Pancreas (tissue), 10 donors: ENCODE measurements at regions not wholly inside any gene's neighbourhood (a gene's known extent, or its start where the extent isn't known, plus 50 kb on each side); places are given as distances from the start of the nearest gene placed in this dataset.

Source experiments
- ATAC-seq, 4 donors: fragments of 200-7000 bp; cut with Tn5 transposase; one replicate each; pipeline versions ENCODE4 v1.8.0 to v1.9.1; 2020; ENCODE audit warnings: mild to moderate bottlenecking in 4 of 4, moderate library complexity in 4 of 4
- DNase-seq, 6 donors: peaks; one replicate each; pipeline ENCODE4 v3.0.0-alpha.2; 2020
- FAIRE-seq: peaks from 2 replicates; lab custom pipeline; 2012; peaks lifted over from hg19 to GRCh38; lab: Jason Lieb, UNC
- H3K27ac ChIP-seq, 4 donors: fragments of 200-600 bp; sonication (generic); 1 replicate in 3 of 4; 2 replicates in 1 of 4; pipeline versions ENCODE4 v1.5.0 to v1.8.0; 2020
- H3K27me3 ChIP-seq, 4 donors: fragments of 200-600 bp; one replicate each; pipeline ENCODE4 v1.8.0; 2021
- H3K36me3 ChIP-seq, 3 donors: fragments of 200-600 bp; sonication (generic) in 1 of 3; one replicate each; pipeline versions ENCODE4 v1.5.0 to v1.8.0; 2020 to 2021
- H3K4me1 ChIP-seq, 3 donors: fragments of 200-600 bp; one replicate each; pipeline ENCODE4 v1.8.0; 2021
- H3K4me3 ChIP-seq, 4 donors: fragments of 200-600 bp; sonication (generic) in 2 of 4; one replicate each; pipeline versions ENCODE4 v1.5.0 to v1.8.0; 2020 to 2021
- H3K9me3 ChIP-seq, 4 donors: fragments of 200-600 bp; one replicate each; pipeline ENCODE4 v1.8.0; 2021
- WGBS, 2 donors: extraction: QIAGEN DNeasy Blood & Tissue Kit; methylation state at CpG; one replicate each; pipeline ENCODE4 v1.1.7; 2013; 5-methylcytosine and 5-hydroxymethylcytosine counted together
- intact Hi-C, 3 donors: fragments of 100-400 bp; cut with DNase I; formaldehyde crosslinking; loops; one replicate each; pipeline versions ENCODE4 v1.11.1 to v1.14.2; 2022
- TF ChIP-seq, protein P1 (sequence below), 4 donors: fragments of 200-600 bp; sonication (generic) in 3 of 4; IDR thresholded peaks; one replicate each; pipeline versions ENCODE4 v1.5.0 to v1.8.0; 2021; ENCODE audit warnings: antibody characterized with exemption in 4 of 4
- donor health status: healthy with polysubstance abuse.
- donor health status: DM: no; HTN: no; CAD: no; lungs with moderate emphysema.
- donor health status: DM: no; HTN: no; CAD: no.
- donor health status: control.
- donor health status: control.
- donor health status: Bipolar disorder and iron deficiency.
- donor health status: DM: yes; HTN: yes; CAD: no.
- donor health status: DM: no; HTN: no; CAD: no.
- donor health status: DM: no; HTN: no; CAD: no.
- donor health status: DM: yes; HTN: yes; CAD: no.

DNA sequence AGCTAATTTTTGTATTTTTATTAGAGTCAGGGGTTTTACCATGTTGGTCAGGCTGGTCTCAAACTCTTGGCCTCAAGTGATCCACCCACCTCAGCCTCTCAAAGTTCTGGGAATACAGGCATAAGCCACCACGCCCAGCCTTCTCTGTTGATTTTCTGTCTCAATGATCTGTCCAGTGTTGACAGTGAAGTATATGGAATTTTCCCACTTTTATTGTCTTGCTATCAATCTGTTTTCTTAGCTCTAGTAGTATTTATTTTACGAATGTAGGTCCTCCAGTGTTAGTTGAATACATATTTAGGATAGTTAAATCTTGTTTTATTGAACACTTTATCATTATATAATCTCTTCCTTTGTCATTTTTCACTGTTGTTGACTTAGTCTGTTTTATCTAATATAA is 1603.9 kb downstream of the ADGRL3 start:
- H3K9me3 ChIP-seq, result no peaks in the 10 kb centered on the region
- ATAC-seq, result no peak
- DNase-seq, result no peak
- 29 to 58% methylated on average over 2 of the region's 2 CpGs for whole genome bisulfite sequencing, 2 donors
- no peaks in the 10 kb centered on the region for H3K27me3 ChIP-seq
- H3K36me3 ChIP-seq, result no peaks in the 10 kb centered on the region
- H3K27ac ChIP-seq, result no peak overlapping the region
- intact Hi-C loops, result no loop called here
- TF ChIP-seq, protein P1, sequence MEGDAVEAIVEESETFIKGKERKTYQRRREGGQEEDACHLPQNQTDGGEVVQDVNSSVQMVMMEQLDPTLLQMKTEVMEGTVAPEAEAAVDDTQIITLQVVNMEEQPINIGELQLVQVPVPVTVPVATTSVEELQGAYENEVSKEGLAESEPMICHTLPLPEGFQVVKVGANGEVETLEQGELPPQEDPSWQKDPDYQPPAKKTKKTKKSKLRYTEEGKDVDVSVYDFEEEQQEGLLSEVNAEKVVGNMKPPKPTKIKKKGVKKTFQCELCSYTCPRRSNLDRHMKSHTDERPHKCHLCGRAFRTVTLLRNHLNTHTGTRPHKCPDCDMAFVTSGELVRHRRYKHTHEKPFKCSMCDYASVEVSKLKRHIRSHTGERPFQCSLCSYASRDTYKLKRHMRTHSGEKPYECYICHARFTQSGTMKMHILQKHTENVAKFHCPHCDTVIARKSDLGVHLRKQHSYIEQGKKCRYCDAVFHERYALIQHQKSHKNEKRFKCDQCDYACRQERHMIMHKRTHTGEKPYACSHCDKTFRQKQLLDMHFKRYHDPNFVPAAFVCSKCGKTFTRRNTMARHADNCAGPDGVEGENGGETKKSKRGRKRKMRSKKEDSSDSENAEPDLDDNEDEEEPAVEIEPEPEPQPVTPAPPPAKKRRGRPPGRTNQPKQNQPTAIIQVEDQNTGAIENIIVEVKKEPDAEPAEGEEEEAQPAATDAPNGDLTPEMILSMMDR (IDR thresholded peaks at IDR 0.05), result no peak
- H3K4me3 ChIP-seq, result no peak overlapping the region
- no peak for FAIRE-seq
- H3K4me1 ChIP-seq, result no peaks in the 10 kb centered on the region

DNA sequence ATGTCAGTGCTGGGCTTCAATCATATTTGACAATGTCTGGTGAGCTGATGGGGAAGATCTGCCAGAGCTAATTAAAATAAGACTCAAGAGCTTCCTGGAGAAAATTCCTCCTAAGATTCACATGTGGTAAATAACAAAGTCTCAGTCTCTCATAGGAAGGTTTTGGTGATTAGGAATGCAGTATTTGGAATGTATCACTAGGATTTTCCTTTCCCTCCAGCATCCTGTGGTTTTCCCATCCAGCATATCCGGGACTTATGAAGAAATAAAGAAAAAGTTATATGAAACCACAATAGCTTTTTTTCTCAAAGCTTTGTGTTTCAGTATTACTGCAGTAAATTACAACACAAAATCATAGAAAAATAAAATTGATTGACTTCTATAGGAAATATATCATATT is 1597.1 kb downstream of the ADGRL3 start:
- TF ChIP-seq, protein P1 (IDR thresholded peaks at IDR 0.05), result no peak
- Histone ChIP-seq H3K4me3 (no peak overlapping the region), H3K27ac (no peak overlapping the region), H3K36me3 (no peaks in the 10 kb centered on the region), H3K9me3 (no peaks in the 10 kb centered on the region), H3K27me3 (no peaks in the 10 kb centered on the region), H3K4me1 (no peaks in the 10 kb centered on the region)
- intact Hi-C loops, result no loop called here
- FAIRE-seq (no peak), DNase-seq (no peak), ATAC-seq (no peak)
- 39 to 66% methylated on average over 1 of the region's 1 CpG for WGBS, 2 donors

DNA sequence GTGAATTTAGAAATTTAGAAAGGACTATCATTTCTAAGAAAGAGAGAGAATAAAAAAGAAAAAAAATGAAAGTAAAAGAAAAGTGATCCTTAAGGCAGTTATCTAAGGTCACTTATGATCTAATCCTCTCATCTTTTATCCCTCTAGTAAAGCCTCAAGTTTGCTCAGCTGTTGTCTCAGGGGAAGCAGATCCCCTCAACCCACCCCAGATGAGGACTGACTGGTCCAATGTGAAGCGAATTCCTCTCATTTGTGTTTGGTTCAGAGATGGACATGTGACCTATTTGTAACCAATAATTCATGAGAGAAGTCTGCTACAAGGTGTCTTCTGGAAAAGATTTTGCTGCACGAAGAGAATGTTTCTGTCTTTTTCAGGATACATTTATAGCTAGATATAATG is 1591.3 kb downstream of the ADGRL3 start:
- WGBS, 2 donors, result 40 to 47% methylated on average over 2 of the region's 2 CpGs
- intact Hi-C loops, result no loop called here

DNA sequence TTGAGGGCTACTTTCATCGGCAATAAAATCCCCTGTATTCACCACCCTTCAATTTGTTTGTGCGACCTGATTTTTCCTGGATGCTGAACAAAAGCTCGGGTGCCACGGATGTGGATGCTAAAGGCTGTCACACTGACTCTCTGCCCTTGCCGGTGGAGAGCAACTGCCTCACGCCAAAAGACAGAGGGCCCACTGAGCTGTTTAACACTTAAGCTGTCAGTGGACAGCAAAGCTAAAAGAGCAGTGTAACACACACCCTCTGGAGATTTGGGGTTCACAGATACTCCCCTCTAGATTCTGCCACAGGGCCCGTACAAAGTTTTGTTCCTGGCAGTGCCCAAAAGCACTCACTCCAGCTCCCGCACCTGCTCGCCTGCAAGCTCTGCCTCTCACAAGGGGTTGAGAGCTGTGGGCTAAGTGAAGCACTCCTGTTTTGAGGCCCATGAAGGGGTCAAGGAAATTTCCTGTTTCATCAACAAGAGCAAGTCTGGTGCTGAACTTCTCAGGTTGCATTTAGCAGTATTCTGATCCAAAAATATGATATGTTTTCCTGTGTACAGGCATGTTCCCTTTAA is 1571.9 kb downstream of the ADGRL3 start:
- H3K4me1 ChIP-seq, result no peaks in the 10 kb centered on the region
- H3K9me3 ChIP-seq, result no peaks in the 10 kb centered on the region
- no peak for DNase-seq
- H3K27ac ChIP-seq, result no peak overlapping the region
- 44 to 45% methylated on average over 9 of the region's 9 CpGs for WGBS, 2 donors
- no peak for FAIRE-seq
- no peaks in the 10 kb centered on the region for H3K36me3 ChIP-seq
- TF ChIP-seq, protein P1 (IDR thresholded peaks at IDR 0.05), result no peak
- H3K4me3 ChIP-seq, result no peak overlapping the region
- no peaks in the 10 kb centered on the region for H3K27me3 ChIP-seq
- no peak for ATAC-seq
- intact Hi-C loops, result no loop called here

More for the DNA sequence above, 1591.3 kb downstream of the ADGRL3 start:
- H3K27ac ChIP-seq, result no peak overlapping the region
- no peak for FAIRE-seq
- no peak for DNase-seq
- ATAC-seq, result no peak
- H3K4me1 ChIP-seq, result no peaks in the 10 kb centered on the region
- no peaks in the 10 kb centered on the region for H3K9me3 ChIP-seq
- TF ChIP-seq, protein P1 (IDR thresholded peaks at IDR 0.05), result no peak
- H3K27me3 ChIP-seq, result no peaks in the 10 kb centered on the region
- no peaks in the 10 kb centered on the region for H3K36me3 ChIP-seq
- no peak overlapping the region for H3K4me3 ChIP-seq

DNA sequence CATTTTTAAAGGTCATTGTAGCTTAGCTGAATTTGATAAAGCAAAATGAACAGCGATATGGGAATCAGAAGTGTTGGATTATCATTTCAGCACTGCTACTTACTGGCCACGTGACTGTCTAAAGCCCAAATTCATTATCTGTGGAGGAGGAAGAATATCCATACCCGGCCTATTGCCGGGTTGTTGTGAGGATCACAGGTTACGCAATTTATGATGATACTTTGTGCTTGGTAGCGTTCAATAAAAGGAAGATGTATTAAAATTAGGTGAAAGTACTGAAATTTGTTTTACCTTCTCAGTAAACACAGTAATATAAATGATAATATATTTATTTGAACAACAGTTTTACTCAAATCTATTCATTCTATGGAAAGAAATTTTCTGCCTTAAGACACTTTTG is 1540.2 kb downstream of the ADGRL3 start:
- 62 to 66% methylated on average over 6 of the region's 6 CpGs for WGBS, 2 donors
- ATAC-seq (no peak), FAIRE-seq (no peak)

More for the DNA sequence above, 1540.2 kb downstream of the ADGRL3 start:
- intact Hi-C loops, result no loop called here
- no peak for DNase-seq
- no peak overlapping the region for H3K4me3 ChIP-seq
- no peaks in the 10 kb centered on the region for H3K27me3 ChIP-seq
- H3K36me3 ChIP-seq, result no peaks in the 10 kb centered on the region
- no peaks in the 10 kb centered on the region for H3K9me3 ChIP-seq
- no peaks in the 10 kb centered on the region for H3K4me1 ChIP-seq
- no peak overlapping the region for H3K27ac ChIP-seq
- TF ChIP-seq, protein P1 (IDR thresholded peaks at IDR 0.05), result no peak
